HG03196 (cell line): ENCODE measurements at regions not wholly inside any gene's neighbourhood (a gene's known extent, or its start where the extent isn't known, plus 50 kb on each side); places are given as distances from the start of the nearest gene placed in this dataset.

Experiments used
- ATAC-seq: cut with Tn5 transposase; IDR thresholded peaks from one replicate; pipeline ENCODE4 v1.9.1; 2021; ENCODE audit not compliant: unreplicated experiment

DNA sequence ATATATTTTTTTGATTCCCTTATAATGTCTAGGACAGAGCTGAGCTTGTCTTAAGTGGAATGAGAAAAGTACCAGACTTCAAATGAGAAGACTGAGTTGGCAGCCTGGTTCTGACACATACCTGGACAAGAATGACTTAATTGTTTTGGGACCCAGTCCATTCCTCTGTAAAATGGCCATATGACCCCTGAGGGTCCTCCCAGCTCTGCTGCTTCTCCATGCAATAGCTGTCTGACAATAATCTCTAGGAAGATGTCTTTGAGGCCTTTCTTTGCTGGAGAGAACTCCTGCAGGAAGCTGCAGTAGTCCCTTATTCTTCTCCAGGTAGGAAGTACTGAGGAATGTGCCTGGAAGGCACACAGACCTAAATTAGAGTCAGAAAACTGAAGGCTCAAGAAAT is 55.9 kb upstream of the SLIT3 start:
- ATAC-seq, result no peak

- no peak for ATAC-seq
Measured at GRCh38 chr5:169356181-169356580, 55.2 kb upstream of the SLIT3 start.

DNA sequence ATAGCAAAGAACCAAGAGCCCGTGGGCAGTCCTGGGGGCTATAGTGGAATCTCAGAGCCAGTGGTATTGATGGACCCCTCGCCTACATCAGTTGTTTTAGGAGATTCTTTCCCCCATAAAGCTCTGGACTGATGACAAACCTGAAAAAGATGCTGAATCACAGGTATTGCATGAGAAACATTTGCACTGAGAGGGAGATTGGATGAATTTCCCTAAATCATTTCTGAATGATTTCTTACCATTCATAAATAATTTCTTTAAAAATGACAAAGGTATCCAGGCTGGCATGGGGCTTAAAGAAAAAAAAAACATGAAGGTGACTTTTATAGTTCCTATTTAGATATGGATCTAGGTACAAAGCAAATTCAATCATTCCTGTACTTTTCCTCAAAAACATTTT is 54.0 kb upstream of the SLIT3 start:
- ATAC-seq, result no peak

GRCh38 chr5:169354263-169354662 is 53.3 kb upstream of the SLIT3 start:
- ATAC-seq, result no peak

GRCh38 chr5:169352901-169353300 is 52.0 kb upstream of the SLIT3 start:
- ATAC-seq, result no peak

- no peak for ATAC-seq
Measured at GRCh38 chr5:169351721-169352120, 50.8 kb upstream of the SLIT3 start.

GRCh38 chr5:169350759-169351240 is 49.9 kb upstream of the SLIT3 start:
- ATAC-seq, result no peak
